ENCODE measurements at regions not wholly inside any gene's neighbourhood (a gene's known extent, or its start where the extent isn't known, plus 50 kb on each side); places are given as distances from the start of the nearest gene placed in this dataset.

GRCh38 chr9:108478431-108479332, 377.1 kb downstream of the ACTL7B start (continued):
- TF ChIP-seq HOXA7 (CRISPR knock-in tag; IDR thresholded peaks at IDR 0.05; ENCODE audit: borderline replicate concordance) (no peak), ZNF398 (tag by site-specific recombination; IDR thresholded peaks at IDR 0.05) (no peak), ZNF624 (tag by site-specific recombination; IDR thresholded peaks at IDR 0.05) (no peak), GLI2 (tag by site-specific recombination; IDR thresholded peaks at IDR 0.05; ENCODE audit: borderline replicate concordance, low read depth) (peak; percentile 61), ZNF639 (tag by site-specific recombination; IDR thresholded peaks at IDR 0.05) (peak; percentile 18; the same call in 1 of the 2 replicates), ZNF555 (tag by site-specific recombination; conservative IDR thresholded peaks at IDR 0.05) (no peak), KLF17 (tag by site-specific recombination; IDR thresholded peaks at IDR 0.05) (peak; percentile 26; the same call in 1 of the 2 replicates), ZNF510 (tag by site-specific recombination; IDR thresholded peaks at IDR 0.05; ENCODE audit: insufficient replicate concordance) (no peak), ZNF221 (tag by site-specific recombination; IDR thresholded peaks at IDR 0.05; ENCODE audit: borderline replicate concordance) (no peak), ZNF184 (tag by site-specific recombination; IDR thresholded peaks at IDR 0.05) (0 out of 2 replicates have a peak, but pooled peaks have one; percentile 12), ZNF214 (tag by site-specific recombination; IDR thresholded peaks at IDR 0.05; ENCODE audit: borderline replicate concordance) (no peak), MYNN (tag by site-specific recombination; IDR thresholded peaks at IDR 0.05; ENCODE audit: borderline replicate concordance) (no peak), ZNF548 (tag by site-specific recombination; IDR thresholded peaks at IDR 0.05) (no peak), ZNF302 (tag by site-specific recombination; IDR thresholded peaks at IDR 0.05; ENCODE audit: low read depth) (no peak), ZNF18 (tag by site-specific recombination; IDR thresholded peaks at IDR 0.05) (no peak), ZNF791 (tag by site-specific recombination; IDR thresholded peaks at IDR 0.05) (no peak), ZNF394 (tag by site-specific recombination; IDR thresholded peaks at IDR 0.05; ENCODE audit: borderline replicate concordance) (no peak), ZNF776 (tag by site-specific recombination; IDR thresholded peaks at IDR 0.05; ENCODE audit: borderline replicate concordance) (no peak), PATZ1 (tag by site-specific recombination; IDR thresholded peaks at IDR 0.05) (no peak), ZBTB17 (tag by site-specific recombination; IDR thresholded peaks at IDR 0.05) (peak; percentile 32; the same call in 1 of the 2 replicates), ZBTB26 (tag by site-specific recombination; optimal IDR thresholded peaks at IDR 0.05) (no peak), ZBTB6 (tag by site-specific recombination; IDR thresholded peaks at IDR 0.05) (no peak), ZNF155 (tag by site-specific recombination; IDR thresholded peaks at IDR 0.05) (no peak), PRDM6 (tag by site-specific recombination; IDR thresholded peaks at IDR 0.05) (peak; percentile 89), GFI1B (tag by site-specific recombination; IDR thresholded peaks at IDR 0.05) (peak; percentile 31; the same call in 1 of the 2 replicates)
